Tibial nerve (tissue), 4 donors: ENCODE measurements at regions not wholly inside any gene's neighbourhood (a gene's known extent, or its start where the extent isn't known, plus 50 kb on each side); places are given as distances from the start of the nearest gene placed in this dataset.

Experiments used
- CTCF ChIP-seq, 5 experiments: fragments of 200-600 bp in 3 of 5; fragments of 450-650 bp in 2 of 5; sonication (generic) in 3 of 5; IDR thresholded peaks; one replicate each; pipeline ENCODE4 v1.5.1; 2016 to 2019; ENCODE audit warnings: antibody characterized with exemption in 5 of 5, mild to moderate bottlenecking in 3 of 5, moderate library complexity in 2 of 5
- EP300 ChIP-seq, 2 donors: sonication (generic); formaldehyde crosslinking; IDR thresholded peaks; one replicate each; pipeline ENCODE4 v1.6.1; 2017; ENCODE audit warnings: antibody characterized with exemption in 2 of 2, mild to moderate bottlenecking in 1 of 2
- POLR2A ChIP-seq, 2 donors: fragments of 450-650 bp; IDR thresholded peaks; one replicate each; pipeline ENCODE4 v1.6.1; 2017; ENCODE audit warnings: antibody characterized with exemption in 2 of 2, mild to moderate bottlenecking in 2 of 2, moderate library complexity in 2 of 2

DNA sequence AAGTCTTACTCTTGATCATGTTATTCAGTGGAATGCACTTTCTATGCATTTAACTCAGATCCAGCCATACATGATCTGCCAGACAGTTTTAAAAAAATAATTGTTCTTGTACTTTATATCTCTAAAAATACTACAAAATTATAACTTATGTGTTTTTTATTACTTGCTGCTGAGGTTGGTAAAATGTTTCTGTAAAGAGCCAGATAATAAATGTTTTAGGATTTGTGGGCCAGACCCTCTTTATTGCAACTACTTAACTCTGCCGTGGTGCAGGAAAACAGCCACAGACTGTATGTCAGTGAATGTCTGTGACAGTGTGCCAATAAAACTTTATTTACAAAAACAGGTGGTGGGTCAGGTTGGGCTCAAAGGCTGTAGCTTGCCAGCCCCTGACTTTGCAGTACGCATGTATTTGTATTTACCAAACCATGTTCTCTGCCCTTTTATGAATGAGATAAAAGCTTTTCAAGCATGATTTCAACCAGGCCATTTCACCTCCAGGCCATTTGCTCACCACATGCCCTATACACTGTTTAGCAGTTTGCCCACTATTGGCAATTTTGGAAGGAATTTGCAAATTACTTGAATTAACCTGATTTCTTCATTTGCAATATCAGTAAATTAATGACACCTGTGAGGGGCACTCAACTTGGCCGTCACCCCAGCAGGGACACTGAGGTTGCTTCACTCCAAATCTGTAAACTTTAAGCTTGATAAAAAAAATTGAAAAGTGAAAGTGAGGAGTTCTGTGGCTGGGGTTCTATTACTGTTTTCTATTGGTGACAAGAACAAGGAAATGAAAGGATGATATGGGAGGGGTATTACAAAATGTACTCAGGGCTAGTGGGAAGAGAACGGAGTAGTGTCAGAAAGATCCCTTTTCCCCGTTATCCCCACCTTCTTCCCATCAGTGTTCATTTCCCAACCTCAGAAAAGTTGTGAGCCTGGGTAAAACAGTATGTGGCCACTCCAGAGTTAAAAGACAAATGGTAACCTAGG is 133.4 kb downstream of the CEBPB start:
- TF ChIP-seq CTCF (IDR thresholded peaks at IDR 0.05), result no peak
- no peak for TF ChIP-seq POLR2A (IDR thresholded peaks at IDR 0.05)
- no peak for TF ChIP-seq EP300 (IDR thresholded peaks at IDR 0.05)
